GM12875 (cell line): ENCODE measurements at regions not wholly inside any gene's neighbourhood (a gene's known extent, or its start where the extent isn't known, plus 50 kb on each side); places are given as distances from the start of the nearest gene placed in this dataset.

ENCODE experiments used
- H3K4me3 ChIP-seq: one replicate; pipeline ENCODE4 v1.5.1; 2011; ENCODE audit warnings: low read depth, low read length, control low read depth
- CTCF ChIP-seq: IDR thresholded peaks from 2 replicates; pipeline ENCODE4 v1.5.1; 2011; ENCODE audit warnings: low read depth, mild to moderate bottlenecking, control low read depth, inconsistent platforms, low read length, moderate library complexity, borderline replicate concordance; ENCODE audit not compliant: insufficient read depth

GRCh38 chr13:75102001-75102716 lies 379.8 kb downstream of the TBC1D4 start:
- no peak for TF ChIP-seq CTCF
- H3K4me3 ChIP-seq: no peak overlapping the region

- no peak for TF ChIP-seq CTCF
- no peak overlapping the region for H3K4me3 ChIP-seq
These were observed 380.6 kb downstream of the TBC1D4 start for GRCh38 chr13:75101348-75101747.

- no peak for TF ChIP-seq CTCF
- no peak overlapping the region for H3K4me3 ChIP-seq
These were observed 389.8 kb downstream of the TBC1D4 start for GRCh38 chr13:75092143-75092542.

GRCh38 chr13:75091718-75092117 lies 390.3 kb downstream of the TBC1D4 start:
- no peak for TF ChIP-seq CTCF
- H3K4me3 ChIP-seq: no peak overlapping the region

GRCh38 chr13:75090872-75091615 lies 390.9 kb downstream of the TBC1D4 start:
- no peak overlapping the region for H3K4me3 ChIP-seq
- no peak for TF ChIP-seq CTCF

GRCh38 chr13:75088915-75089314 lies 393.1 kb downstream of the TBC1D4 start:
- H3K4me3 ChIP-seq: no peak overlapping the region
- TF ChIP-seq CTCF: no peak

- H3K4me3 ChIP-seq: no peak overlapping the region
- TF ChIP-seq CTCF: no peak
These were observed 402.7 kb downstream of the TBC1D4 start for GRCh38 chr13:75079226-75079625.
